ENCODE measurements at regions not wholly inside any gene's neighbourhood (a gene's known extent, or its start where the extent isn't known, plus 50 kb on each side); places are given as distances from the start of the nearest gene placed in this dataset.

- Histone ChIP-seq H3K4me3 (ENCODE audit: low read length) (no peak overlapping the region), H3K9ac (ENCODE audit: low read length) (no peak overlapping the region), H3F3A (ENCODE audit: insufficient read depth, low read length) (peaks cover 6% of the 10 kb centered on the region; the same call in 1 of the 2 replicates), H3K4me1 (ENCODE audit: low read length) (peaks cover 15% of the 10 kb centered on the region), H3K79me2 (ENCODE audit: low read length) (no peaks in the 10 kb centered on the region), H3K4me2 (ENCODE audit: low read depth, low read length) (no peak overlapping the region), H3K27ac (ENCODE audit: low read length) (no peak overlapping the region), H4K20me1 (ENCODE audit: insufficient read depth, low read length) (no peaks in the 10 kb centered on the region), H3K27me3 (replicated peaks; ENCODE audit: insufficient read depth, low read length) (no peaks in the 10 kb centered on the region), H3K9me3 (replicated peaks; ENCODE audit: insufficient read depth, low read length) (no peaks in the 10 kb centered on the region), H3K36me3 (replicated peaks; ENCODE audit: insufficient read depth, low read length) (no peaks in the 10 kb centered on the region), H3K9me2 (replicated peaks; ENCODE audit: insufficient read depth, low read length) (no peaks in the 10 kb centered on the region), H2AFZ (ENCODE audit: low read length) (no peak overlapping the region)
- no peak for DNase-seq
- TF ChIP-seq EZH2 (optimal IDR thresholded peaks at IDR 0.05; ENCODE audit: low read depth, low read length) (no peak), EZH2phosphoT487 (IDR thresholded peaks at IDR 0.05; ENCODE audit: low read length) (no peak)
- TF ChIP-seq, protein P1, sequence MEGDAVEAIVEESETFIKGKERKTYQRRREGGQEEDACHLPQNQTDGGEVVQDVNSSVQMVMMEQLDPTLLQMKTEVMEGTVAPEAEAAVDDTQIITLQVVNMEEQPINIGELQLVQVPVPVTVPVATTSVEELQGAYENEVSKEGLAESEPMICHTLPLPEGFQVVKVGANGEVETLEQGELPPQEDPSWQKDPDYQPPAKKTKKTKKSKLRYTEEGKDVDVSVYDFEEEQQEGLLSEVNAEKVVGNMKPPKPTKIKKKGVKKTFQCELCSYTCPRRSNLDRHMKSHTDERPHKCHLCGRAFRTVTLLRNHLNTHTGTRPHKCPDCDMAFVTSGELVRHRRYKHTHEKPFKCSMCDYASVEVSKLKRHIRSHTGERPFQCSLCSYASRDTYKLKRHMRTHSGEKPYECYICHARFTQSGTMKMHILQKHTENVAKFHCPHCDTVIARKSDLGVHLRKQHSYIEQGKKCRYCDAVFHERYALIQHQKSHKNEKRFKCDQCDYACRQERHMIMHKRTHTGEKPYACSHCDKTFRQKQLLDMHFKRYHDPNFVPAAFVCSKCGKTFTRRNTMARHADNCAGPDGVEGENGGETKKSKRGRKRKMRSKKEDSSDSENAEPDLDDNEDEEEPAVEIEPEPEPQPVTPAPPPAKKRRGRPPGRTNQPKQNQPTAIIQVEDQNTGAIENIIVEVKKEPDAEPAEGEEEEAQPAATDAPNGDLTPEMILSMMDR (IDR thresholded peaks at IDR 0.05; ENCODE audit: low read length) = no peak
Observed at GRCh38 chr3:43160664-43161063, 54.8 kb upstream of the POMGNT2 start.

- no peaks in the 10 kb centered on the region for H4K20me1 ChIP-seq (ENCODE audit: insufficient read depth, low read length)
Observed at GRCh38 chr3:43159876-43160255, 54.0 kb upstream of the POMGNT2 start.

DNA sequence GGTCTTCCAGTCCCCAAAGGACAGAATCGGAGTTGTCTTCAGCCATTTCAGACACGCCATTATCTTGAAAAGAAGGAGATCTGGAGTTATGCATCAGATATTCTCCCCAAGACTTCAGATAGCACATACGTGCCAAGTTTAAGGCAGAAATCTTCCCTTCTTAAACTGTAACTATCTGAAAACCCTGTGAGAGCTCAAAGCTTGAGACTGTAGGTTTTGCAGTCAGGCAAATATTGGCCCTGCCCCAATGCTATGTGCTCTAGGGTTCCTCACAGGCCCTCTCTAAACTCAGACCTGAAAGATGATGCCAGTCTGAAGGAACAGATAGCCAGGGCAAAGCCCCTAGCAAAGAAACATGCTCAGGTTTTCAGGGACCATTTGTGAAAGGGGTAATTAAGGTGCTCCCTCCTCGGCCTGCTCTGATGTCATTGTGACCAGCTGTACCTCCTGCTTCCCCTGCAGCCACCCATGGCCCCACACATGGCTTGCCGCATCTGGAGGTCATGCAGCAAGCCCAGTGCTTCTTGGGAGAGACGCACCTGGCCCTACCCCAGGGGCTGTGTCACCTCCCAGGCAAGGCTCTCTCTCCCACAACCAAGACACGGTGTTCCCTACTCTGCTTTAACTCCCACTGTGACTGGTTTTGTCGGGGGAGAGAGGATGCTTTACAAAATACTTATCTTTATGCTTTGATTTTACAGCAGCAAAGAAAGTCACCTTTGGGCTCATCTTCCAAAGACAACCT lies 53.4 kb upstream of the POMGNT2 start:
- Histone ChIP-seq H3K9me2 (replicated peaks; ENCODE audit: insufficient read depth, low read length) (no peaks in the 10 kb centered on the region), H3K4me2 (ENCODE audit: low read depth, low read length) (no peak overlapping the region), H2AFZ (ENCODE audit: low read length) (no peak overlapping the region), H3K27me3 (replicated peaks; ENCODE audit: insufficient read depth, low read length) (no peaks in the 10 kb centered on the region), H3K79me2 (ENCODE audit: low read length) (no peaks in the 10 kb centered on the region), H4K20me1 (ENCODE audit: insufficient read depth, low read length) (no peaks in the 10 kb centered on the region), H3K4me1 (ENCODE audit: low read length) (peaks cover 15% of the 10 kb centered on the region), H3F3A (ENCODE audit: insufficient read depth, low read length) (peaks cover 6% of the 10 kb centered on the region; the same call in 1 of the 2 replicates), H3K9me3 (replicated peaks; ENCODE audit: insufficient read depth, low read length) (no peaks in the 10 kb centered on the region), H3K36me3 (replicated peaks; ENCODE audit: insufficient read depth, low read length) (no peaks in the 10 kb centered on the region), H3K27ac (ENCODE audit: low read length) (no peak overlapping the region), H3K9ac (ENCODE audit: low read length) (no peak overlapping the region), H3K4me3 (ENCODE audit: low read length) (no peak overlapping the region)
- no peak for DNase-seq
- TF ChIP-seq EZH2 (optimal IDR thresholded peaks at IDR 0.05; ENCODE audit: low read depth, low read length) (no peak), EZH2phosphoT487 (IDR thresholded peaks at IDR 0.05; ENCODE audit: low read length) (no peak)
- TF ChIP-seq, protein P1 (IDR thresholded peaks at IDR 0.05; ENCODE audit: low read length) = no peak

More at GRCh38 chr3:43159876-43160255, 54.0 kb upstream of the POMGNT2 start:
- Histone ChIP-seq H3F3A (ENCODE audit: insufficient read depth, low read length) (peaks cover 6% of the 10 kb centered on the region; the same call in 1 of the 2 replicates), H2AFZ (ENCODE audit: low read length) (no peak overlapping the region), H3K9ac (ENCODE audit: low read length) (no peak overlapping the region), H3K27ac (ENCODE audit: low read length) (no peak overlapping the region), H3K9me2 (replicated peaks; ENCODE audit: insufficient read depth, low read length) (no peaks in the 10 kb centered on the region), H3K4me1 (ENCODE audit: low read length) (peaks cover 15% of the 10 kb centered on the region), H3K4me3 (ENCODE audit: low read length) (no peak overlapping the region), H3K4me2 (ENCODE audit: low read depth, low read length) (no peak overlapping the region), H3K9me3 (replicated peaks; ENCODE audit: insufficient read depth, low read length) (no peaks in the 10 kb centered on the region), H3K36me3 (replicated peaks; ENCODE audit: insufficient read depth, low read length) (no peaks in the 10 kb centered on the region), H3K27me3 (replicated peaks; ENCODE audit: insufficient read depth, low read length) (no peaks in the 10 kb centered on the region), H3K79me2 (ENCODE audit: low read length) (no peaks in the 10 kb centered on the region)
- no peak for DNase-seq
- TF ChIP-seq EZH2phosphoT487 (IDR thresholded peaks at IDR 0.05; ENCODE audit: low read length) = no peak
- TF ChIP-seq, protein P1 (IDR thresholded peaks at IDR 0.05; ENCODE audit: low read length) = no peak
- no peak for TF ChIP-seq EZH2 (optimal IDR thresholded peaks at IDR 0.05; ENCODE audit: low read depth, low read length)

Data from MM.1S (cell line).